Body of pancreas (tissue), 4 donors: ENCODE measurements at regions not wholly inside any gene's neighbourhood (a gene's known extent, or its start where the extent isn't known, plus 50 kb on each side); places are given as distances from the start of the nearest gene placed in this dataset.
"Not testable (repeated sequence)": the region's sequence is repeated elsewhere in the genome, so short reads cannot be mapped to it uniquely, and the experiment has no call there.

Experiments
- CTCF ChIP-seq, 7 experiments: fragments of 450-650 bp in 4 of 7; fragments of 200-600 bp in 3 of 7; sonication (generic) in 3 of 7; IDR thresholded peaks; one replicate each; pipeline ENCODE4 v1.5.1; 2016 to 2019; ENCODE audit warnings: antibody characterized with exemption in 7 of 7
- POLR2A ChIP-seq, 3 donors: fragments of 450-650 bp; IDR thresholded peaks; one replicate each; pipeline ENCODE4 v1.6.1; 2016; ENCODE audit warnings: antibody characterized with exemption in 3 of 3, mild to moderate bottlenecking in 2 of 3

GRCh38 chr2:87317193-87317592 is 295.5 kb upstream of the PLGLB1 start:
- not testable (repeated sequence) for TF ChIP-seq CTCF, POLR2A (IDR thresholded peaks at IDR 0.05)
